SJSA1 (cell line): ENCODE measurements at regions not wholly inside any gene's neighbourhood (a gene's known extent, or its start where the extent isn't known, plus 50 kb on each side); places are given as distances from the start of the nearest gene placed in this dataset.
"Not testable (repeated sequence)": the region's sequence is repeated elsewhere in the genome, so short reads cannot be mapped to it uniquely, and the experiment has no call there.

Experiments
- DNase-seq, 2 experiments: peaks; one replicate each; pipeline ENCODE4 v3.0.0-alpha.2; 2015 to 2020; ENCODE audit warnings: low spot score in 2 of 2, low read depth in 1 of 2
- H3K27ac ChIP-seq: fragments of 250-450 bp; sonication (Bioruptor Pico); 2 replicates; pipeline ENCODE4 v1.5.1; 2020; ENCODE audit warnings: mild to moderate bottlenecking, moderate library complexity
- H3K27me3 ChIP-seq: fragments of 250-450 bp; sonication (Bioruptor Pico); replicated peaks from 2 replicates; pipeline ENCODE4 v1.5.1; 2020; ENCODE audit warnings: mild to moderate bottlenecking, moderate library complexity
- H3K36me3 ChIP-seq: fragments of 250-450 bp; sonication (Bioruptor Pico); 2 replicates; pipeline ENCODE4 v1.5.1; 2020; ENCODE audit warnings: mild to moderate bottlenecking
- H3K4me1 ChIP-seq: fragments of 250-450 bp; sonication (Bioruptor Pico); replicated peaks from 2 replicates; pipeline ENCODE4 v1.6.1; 2021; ENCODE audit warnings: mild to moderate bottlenecking
- H3K4me3 ChIP-seq: fragments of 250-450 bp; sonication (Bioruptor Pico); 2 replicates; pipeline ENCODE4 v1.5.1; 2020; ENCODE audit warnings: mild to moderate bottlenecking
- H3K9me3 ChIP-seq: fragments of 250-450 bp; sonication (Bioruptor Pico); replicated peaks from 2 replicates; pipeline ENCODE4 v1.5.1; 2020; ENCODE audit warnings: mild to moderate bottlenecking

DNA sequence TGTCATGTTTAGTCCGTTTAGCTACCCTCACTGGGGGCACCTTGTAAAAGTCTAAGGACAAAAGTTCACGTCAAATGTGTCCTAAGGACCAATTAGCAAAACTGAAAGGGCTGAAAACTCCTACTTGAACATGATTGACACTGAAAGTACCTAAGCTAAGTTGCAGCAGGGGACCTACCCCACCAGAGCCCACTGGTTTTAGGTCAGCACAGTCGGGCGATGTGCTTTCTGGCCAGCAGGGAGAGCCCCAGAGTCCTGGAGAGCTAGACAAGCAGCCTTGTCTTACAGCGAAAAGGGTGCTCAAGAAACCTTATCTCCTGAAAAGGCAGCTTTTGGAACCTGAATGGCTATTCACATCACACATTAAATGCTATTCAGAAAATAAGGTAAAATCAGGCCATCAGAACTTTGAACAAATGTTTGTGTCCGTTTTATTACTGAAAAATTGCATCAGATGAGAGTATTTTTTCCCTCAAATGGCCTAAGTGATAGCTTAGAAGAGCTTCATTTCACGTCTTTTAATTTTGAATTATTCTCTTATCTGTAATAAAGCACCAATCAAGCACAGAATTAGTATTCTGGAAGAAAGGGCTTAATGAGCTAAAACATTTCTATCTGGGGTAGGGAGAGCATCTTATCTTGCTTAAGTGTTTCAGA is 52.2 kb upstream of the MKI67 start:
- H3K4me3 ChIP-seq, result no peak overlapping the region
- H3K27me3 ChIP-seq, result no peaks in the 10 kb centered on the region
- DNase-seq, result no peak
- 0 out of 2 replicates have a peak, but pooled peaks cover 2% of the 10 kb centered on the region for H3K9me3 ChIP-seq
- peaks cover 2% of the 10 kb centered on the region; the same call in 1 of the 2 replicates for H3K4me1 ChIP-seq
- no peak overlapping the region for H3K27ac ChIP-seq
- H3K36me3 ChIP-seq, result no peaks in the 10 kb centered on the region

DNA sequence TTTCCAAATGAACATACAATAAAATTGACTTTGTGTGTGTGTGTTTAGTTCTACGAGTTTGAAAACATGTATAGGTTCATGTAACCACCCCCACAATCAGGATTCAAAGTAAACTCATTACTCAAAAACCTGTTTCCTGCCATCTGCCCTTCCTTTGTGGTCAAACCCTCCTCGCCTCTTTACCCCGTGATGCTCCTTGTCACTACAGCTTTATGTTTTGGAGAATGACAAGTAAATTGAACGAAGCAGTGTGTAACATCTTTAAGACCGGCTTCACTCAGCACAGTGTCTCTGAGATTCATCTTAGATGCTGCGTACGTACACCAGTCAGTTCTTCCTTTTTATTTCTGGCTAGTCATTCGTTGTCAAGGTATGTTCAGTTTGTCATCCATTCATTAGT is 54.6 kb upstream of the MKI67 start:
- Histone ChIP-seq H3K27me3 (no peaks in the 10 kb centered on the region; the same call in 1 of the 2 replicates), H3K4me1 (no peaks in the 10 kb centered on the region), H3K36me3 (no peaks in the 10 kb centered on the region), H3K4me3 (no peak overlapping the region), H3K27ac (no peak overlapping the region), H3K9me3 (0 out of 2 replicates have a peak, but pooled peaks cover 2% of the 10 kb centered on the region)
- DNase-seq, result no peak

DNA sequence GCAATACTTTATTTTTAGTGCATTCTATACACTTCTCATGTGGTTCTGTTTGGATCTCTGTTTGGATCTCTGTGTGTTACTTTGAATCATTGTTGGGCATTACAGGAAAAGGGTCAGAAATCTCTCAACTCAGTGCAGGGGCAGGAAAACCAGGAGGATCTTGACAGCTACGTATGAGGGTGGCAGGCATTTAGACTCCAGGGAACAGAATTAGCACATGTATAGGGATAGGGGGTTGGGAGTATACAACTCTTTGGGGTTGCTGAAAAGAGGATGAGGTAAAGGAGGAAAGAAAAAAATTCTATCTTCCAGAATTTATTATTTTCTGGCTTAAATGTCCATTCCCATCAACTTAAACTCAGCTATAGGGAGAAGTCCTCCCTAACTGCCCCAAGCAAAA is 59.4 kb upstream of the MKI67 start:
- Histone ChIP-seq H3K36me3 (no peaks in the 10 kb centered on the region), H3K4me3 (no peak overlapping the region), H3K4me1 (no peaks in the 10 kb centered on the region), H3K27me3 (no peaks in the 10 kb centered on the region; the same call in 1 of the 2 replicates), H3K9me3 (no peaks in the 10 kb centered on the region), H3K27ac (no peak overlapping the region)
- no peak for DNase-seq

DNA sequence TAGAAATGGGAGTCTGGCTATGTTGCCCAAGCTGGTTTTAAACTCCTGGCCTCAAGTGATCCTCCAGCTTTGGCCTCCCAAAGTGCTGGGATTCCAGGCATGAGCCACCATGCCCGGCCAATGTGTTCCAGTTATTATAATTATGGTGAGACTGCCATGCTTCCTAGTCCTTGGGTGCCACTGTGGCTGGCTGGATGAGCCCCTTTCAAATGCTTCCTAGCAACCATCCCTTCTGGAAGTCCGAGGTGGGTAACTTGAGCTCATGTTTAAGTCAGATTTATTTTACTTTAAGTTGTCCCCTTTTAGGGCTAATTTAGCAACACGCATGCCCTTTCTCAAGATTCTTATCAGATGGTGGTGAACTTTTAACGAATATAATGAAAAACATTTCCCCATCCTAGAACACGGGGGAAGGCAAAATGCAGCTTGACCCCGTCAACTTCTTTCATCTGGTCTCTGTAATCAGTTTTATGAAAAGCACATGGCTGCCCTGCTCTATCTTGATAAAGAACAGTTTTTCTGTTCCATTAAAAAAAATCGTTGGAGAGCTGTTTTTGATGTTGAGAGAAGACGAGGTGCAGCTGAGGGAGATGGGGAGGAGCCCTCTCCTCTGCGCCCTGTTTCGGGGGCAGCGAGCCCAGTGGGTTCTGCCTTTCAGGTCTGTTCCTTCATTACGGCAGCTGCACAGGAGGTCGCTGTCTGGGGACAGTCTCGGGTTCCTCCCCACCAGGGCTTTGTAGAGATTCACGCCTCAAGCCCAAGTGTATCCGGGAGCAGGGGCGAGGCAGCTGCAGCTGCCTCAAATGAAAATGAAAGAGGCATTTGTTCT is 61.0 kb upstream of the MKI67 start:
- H3K4me3 ChIP-seq, result no peak overlapping the region
- DNase-seq, result no peak
- H3K9me3 ChIP-seq, result no peaks in the 10 kb centered on the region
- H3K27me3 ChIP-seq, result no peaks in the 10 kb centered on the region; the same call in 1 of the 2 replicates
- no peaks in the 10 kb centered on the region for H3K36me3 ChIP-seq
- no peak overlapping the region for H3K27ac ChIP-seq
- no peaks in the 10 kb centered on the region for H3K4me1 ChIP-seq

DNA sequence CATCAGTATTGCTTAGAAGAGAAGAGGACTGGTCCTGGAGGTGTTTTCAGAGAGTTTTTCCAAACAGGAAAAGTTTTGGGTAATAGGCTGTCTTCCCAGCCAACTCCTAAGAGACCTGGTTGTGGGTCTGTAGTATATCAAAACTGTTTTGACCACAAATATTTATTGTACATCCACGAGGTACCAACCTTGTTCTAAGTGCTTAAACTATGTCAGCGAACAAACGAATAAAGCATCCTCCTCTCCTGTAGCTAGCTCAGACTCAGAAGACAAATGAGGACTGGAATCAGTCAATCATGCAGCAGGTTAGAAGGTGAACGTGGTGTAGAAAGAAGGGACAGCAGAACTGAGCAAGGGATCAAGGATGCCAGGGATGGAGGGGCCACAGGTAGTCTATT is 61.6 kb upstream of the MKI67 start:
- H3K36me3 ChIP-seq, result no peaks in the 10 kb centered on the region
- H3K27me3 ChIP-seq, result no peaks in the 10 kb centered on the region; the same call in 1 of the 2 replicates
- H3K9me3 ChIP-seq, result no peaks in the 10 kb centered on the region
- no peak for DNase-seq
- H3K4me3 ChIP-seq, result no peak overlapping the region
- no peak overlapping the region for H3K27ac ChIP-seq
- no peaks in the 10 kb centered on the region for H3K4me1 ChIP-seq

DNA sequence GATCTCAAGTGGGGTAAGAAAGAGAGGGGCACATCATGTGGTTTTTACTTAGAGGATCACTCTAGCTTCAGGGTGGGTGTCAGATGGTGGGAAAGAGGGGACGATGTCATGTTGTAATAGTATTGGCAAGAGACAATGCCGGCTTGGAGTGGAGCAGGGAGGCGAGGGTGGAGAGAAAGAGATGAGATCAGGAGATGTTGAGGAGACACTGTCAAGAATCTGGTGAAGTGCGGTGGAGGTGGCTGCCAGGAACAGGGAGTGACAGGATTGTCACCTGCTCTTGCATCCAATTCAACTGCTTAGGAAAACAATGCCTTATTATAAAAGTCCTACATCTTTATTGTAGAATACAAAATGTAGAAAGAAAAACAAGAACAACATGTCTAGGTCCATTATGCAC is 63.0 kb upstream of the MKI67 start:
- no peak overlapping the region for H3K27ac ChIP-seq
- no peaks in the 10 kb centered on the region for H3K4me1 ChIP-seq
- H3K4me3 ChIP-seq, result no peak overlapping the region
- H3K36me3 ChIP-seq, result no peaks in the 10 kb centered on the region
- H3K9me3 ChIP-seq, result no peaks in the 10 kb centered on the region
- H3K27me3 ChIP-seq, result no peaks in the 10 kb centered on the region
- DNase-seq, result no peak

DNA sequence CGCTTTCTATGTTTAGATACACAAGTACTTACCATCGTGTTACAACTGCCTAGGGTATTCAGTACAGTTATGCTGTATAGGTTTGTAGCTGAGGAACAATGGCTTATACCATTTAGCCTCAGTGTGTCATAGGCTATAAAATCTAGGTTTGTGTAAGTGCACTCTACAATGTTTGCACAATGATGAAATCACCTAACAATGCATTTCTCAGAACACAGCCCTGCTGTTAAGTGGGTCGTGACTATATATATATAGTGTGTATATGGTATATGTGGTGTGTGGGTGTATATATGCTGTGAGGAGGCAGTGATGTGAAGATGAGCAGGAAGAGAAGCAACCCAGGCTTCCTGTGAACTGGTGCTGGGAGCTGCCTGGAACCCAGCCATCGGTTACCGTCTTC is 65.6 kb upstream of the MKI67 start:
- no peak for DNase-seq
- no peaks in the 10 kb centered on the region for H3K36me3 ChIP-seq
- H3K4me1 ChIP-seq, result no peaks in the 10 kb centered on the region
- H3K4me3 ChIP-seq, result no peak overlapping the region
- H3K27ac ChIP-seq, result no peak overlapping the region
- H3K27me3 ChIP-seq, result no peaks in the 10 kb centered on the region
- no peaks in the 10 kb centered on the region for H3K9me3 ChIP-seq

DNA sequence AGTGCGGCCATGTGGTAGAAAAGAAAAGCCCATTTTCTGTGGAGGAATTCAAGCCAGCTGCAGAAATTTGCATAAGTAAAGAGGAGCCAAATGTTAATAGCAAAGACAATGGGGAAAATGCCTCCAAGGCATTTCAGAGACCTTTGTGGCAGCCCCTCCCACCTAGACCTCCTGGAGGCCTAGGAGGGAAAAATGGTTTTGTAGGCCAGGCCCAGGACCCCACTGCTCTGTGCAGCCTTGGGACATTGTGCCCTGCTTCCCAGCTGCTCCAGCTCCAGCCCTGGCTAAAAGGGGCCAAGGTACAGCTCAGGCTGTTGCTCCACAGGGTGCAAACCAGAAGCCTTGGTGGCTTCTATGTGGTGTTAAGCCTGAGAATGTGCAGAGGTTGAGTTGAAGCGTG is 75.6 kb upstream of the MKI67 start:
- H3K4me1 ChIP-seq, H3K27ac ChIP-seq, H3K9me3 ChIP-seq, H3K27me3 ChIP-seq, H3K36me3 ChIP-seq, DNase-seq, H3K4me3 ChIP-seq: not testable (repeated sequence)

DNA sequence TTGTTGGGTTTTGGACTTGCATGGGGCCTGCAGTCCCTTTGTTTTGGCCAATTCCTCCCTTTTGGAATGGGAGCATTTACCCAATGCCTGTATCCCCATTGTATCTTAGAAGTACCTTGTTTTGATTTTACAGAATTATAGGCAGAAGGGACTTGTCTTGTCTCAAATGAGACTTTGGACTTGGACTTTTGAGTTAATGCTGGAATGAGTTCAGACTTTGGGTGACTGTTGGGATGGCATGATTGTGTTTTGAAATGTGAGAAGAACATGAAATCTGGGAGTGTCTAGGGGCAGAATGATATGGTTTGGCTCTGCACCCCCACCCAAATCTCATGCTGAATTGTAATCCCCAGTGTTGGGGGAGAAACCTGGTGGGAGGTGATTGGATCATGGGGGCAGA is 76.8 kb upstream of the MKI67 start:
- no peak overlapping the region for H3K27ac ChIP-seq

DNA sequence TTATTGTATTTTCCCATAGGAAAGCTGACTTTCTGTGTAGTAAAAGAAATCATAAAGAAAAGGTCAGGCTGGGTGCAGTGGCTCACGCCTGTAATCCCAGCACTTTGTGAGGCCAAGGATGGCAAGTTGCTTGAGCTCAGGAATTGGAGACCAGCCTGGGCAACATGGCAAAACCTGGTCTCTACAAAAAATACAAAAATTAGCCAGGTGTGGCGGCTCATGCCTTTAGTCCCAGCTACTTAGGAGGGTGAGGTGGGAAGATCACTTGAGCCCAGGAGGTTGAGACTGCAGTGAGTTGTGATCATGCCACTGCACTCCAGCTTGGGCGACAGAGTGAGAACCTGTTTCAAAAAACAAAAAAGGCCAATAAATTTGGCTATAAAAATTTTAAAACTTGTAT is 79.4 kb upstream of the MKI67 start:
- not testable (repeated sequence) for H3K36me3 ChIP-seq, DNase-seq, H3K4me1 ChIP-seq, H3K4me3 ChIP-seq, H3K9me3 ChIP-seq, H3K27me3 ChIP-seq, H3K27ac ChIP-seq

More for the DNA sequence above, 76.8 kb upstream of the MKI67 start:
- Histone ChIP-seq H3K36me3 (no peaks in the 10 kb centered on the region), H3K27me3 (no peaks in the 10 kb centered on the region), H3K4me1 (no peaks in the 10 kb centered on the region), H3K4me3 (no peak overlapping the region), H3K9me3 (no peaks in the 10 kb centered on the region)
- DNase-seq, result no peak

DNA sequence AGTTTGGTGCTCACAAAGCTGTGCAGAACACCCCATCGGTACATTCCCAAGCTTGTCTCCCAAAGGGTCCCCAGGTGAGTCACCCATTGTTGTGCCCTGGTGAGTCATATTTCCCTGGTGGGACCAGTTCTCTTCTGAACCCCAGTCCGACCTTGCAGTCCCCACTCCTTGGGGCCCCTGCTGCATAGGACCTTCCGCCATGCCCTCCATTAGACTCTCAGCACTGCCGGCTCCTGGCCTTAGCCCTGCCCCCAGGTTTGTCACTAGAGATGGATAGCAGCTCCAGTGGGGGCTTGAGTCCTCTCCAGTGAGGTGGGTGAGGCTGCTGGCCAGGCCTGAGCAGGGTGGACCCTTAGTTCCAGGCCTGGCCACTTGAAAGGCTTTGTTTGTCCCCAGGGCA is 80.5 kb upstream of the MKI67 start:
- no peak for DNase-seq

DNA sequence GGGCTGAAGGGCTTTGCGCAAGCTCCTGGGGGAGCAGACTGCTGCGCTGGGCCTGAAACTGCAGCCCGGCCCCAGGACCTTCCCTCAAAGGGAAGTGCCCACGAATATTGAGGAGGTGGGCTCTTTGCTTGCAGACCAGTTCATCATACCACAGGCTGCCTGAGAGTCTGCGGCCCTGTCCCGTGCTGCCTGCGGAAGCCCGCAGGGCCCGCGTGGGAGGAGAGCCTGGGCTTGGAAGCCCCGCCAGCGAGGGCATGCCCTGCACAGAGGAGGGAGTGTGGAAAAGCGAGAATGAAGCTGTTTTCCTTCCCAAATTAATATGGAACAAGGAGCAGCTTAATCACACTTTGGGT is 83.6 kb upstream of the MKI67 start:
- H3K9me3 ChIP-seq, result no peaks in the 10 kb centered on the region
- H3K27ac ChIP-seq, result no peak overlapping the region
- H3K4me3 ChIP-seq, result no peak overlapping the region
- no peaks in the 10 kb centered on the region for H3K27me3 ChIP-seq
- H3K36me3 ChIP-seq, result no peaks in the 10 kb centered on the region
- DNase-seq, result no peak
- peaks cover 3% of the 10 kb centered on the region; the same call in 1 of the 2 replicates for H3K4me1 ChIP-seq

More for the DNA sequence above, 80.5 kb upstream of the MKI67 start:
- Histone ChIP-seq H3K4me3 (no peak overlapping the region), H3K9me3 (no peaks in the 10 kb centered on the region), H3K27ac (no peak overlapping the region), H3K27me3 (no peaks in the 10 kb centered on the region), H3K36me3 (no peaks in the 10 kb centered on the region), H3K4me1 (peaks cover 3% of the 10 kb centered on the region; the same call in 1 of the 2 replicates)

DNA sequence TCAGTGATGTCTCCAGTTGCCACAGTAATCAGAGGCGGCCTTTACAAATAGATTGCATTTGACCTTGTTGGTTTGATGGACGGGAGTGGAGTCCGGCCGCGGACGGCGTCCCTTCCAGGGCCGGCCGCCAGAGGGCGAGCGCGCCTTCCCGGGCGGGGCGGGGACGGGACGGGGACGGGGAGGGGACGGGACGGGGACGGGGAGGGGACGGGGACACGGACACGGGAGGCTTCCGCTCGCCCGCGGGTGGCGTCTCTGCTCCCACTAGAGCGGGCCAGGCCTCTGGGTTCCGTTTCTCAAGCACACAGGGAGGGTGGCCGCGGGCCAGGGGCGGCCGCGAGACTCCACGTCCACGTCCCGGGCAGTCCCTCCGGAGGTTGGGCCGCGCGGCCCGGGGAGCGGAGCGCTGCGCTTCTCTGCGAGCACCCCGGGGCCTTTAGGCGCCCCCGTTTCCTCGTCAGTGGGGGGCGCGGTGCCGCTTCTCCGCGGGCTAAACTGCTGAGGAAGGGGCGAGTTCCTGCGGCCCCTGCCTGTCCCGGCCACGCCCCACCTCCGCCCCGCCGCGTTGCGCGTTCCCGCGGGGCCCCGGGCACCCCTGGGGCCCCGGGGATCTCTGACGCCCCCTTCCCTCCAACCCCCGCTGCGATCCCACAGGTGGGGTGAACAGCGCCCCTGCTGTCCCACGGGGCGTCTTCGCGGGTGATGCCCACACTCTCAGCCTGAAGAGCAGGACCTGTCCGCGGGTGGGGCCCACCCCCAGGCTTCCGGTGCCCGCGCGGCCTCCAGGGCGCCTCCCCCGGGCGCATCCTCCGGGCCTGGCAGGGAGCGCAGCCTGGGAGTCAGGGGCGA is 84.2 kb upstream of the MKI67 start:
- H3K27ac ChIP-seq, result no peak overlapping the region
- H3K36me3 ChIP-seq, result no peaks in the 10 kb centered on the region
- peak overlapping the region; percentile 37 for H3K4me3 ChIP-seq
- H3K9me3 ChIP-seq, result no peaks in the 10 kb centered on the region
- no peaks in the 10 kb centered on the region for H3K27me3 ChIP-seq
- H3K4me1 ChIP-seq, result peaks cover 3% of the 10 kb centered on the region; the same call in 1 of the 2 replicates
- peak in 1 of 2 experiments; percentile 21 for DNase-seq
